HUES64 (cell line): ENCODE measurements at regions not wholly inside any gene's neighbourhood (a gene's known extent, or its start where the extent isn't known, plus 50 kb on each side); places are given as distances from the start of the nearest gene placed in this dataset.
"Not testable (repeated sequence)": the region's sequence is repeated elsewhere in the genome, so short reads cannot be mapped to it uniquely, and the experiment has no call there.

Experiments
- H3K27ac ChIP-seq: 2 replicates; pipeline ENCODE4 v1.7.0; 2013; ENCODE audit warnings: low read depth, low read length, inconsistent platforms
- H3K27me3 ChIP-seq: 2 replicates; pipeline ENCODE4 v1.6.1; 2013; ENCODE audit warnings: mild to moderate bottlenecking, low read length; ENCODE audit not compliant: insufficient read depth
- H3K36me3 ChIP-seq: 2 replicates; pipeline ENCODE4 v1.6.1; 2013; ENCODE audit warnings: mild to moderate bottlenecking, low read length; ENCODE audit not compliant: insufficient read depth
- H3K4me1 ChIP-seq: 2 replicates; pipeline ENCODE4 v1.6.1; 2013; ENCODE audit warnings: mild to moderate bottlenecking, low read length, moderate library complexity; ENCODE audit not compliant: insufficient read depth
- H3K4me3 ChIP-seq: 2 replicates; pipeline ENCODE4 v1.5.1; 2013; ENCODE audit warnings: mild to moderate bottlenecking, low read length, moderate library complexity
- H3K9ac ChIP-seq: 2 replicates; pipeline ENCODE4 v1.6.1; 2013; ENCODE audit warnings: mild to moderate bottlenecking, low read depth, low read length
- H3K9me3 ChIP-seq: 2 replicates; pipeline ENCODE4 v1.6.1; 2013; ENCODE audit warnings: low read depth, low read length; ENCODE audit not compliant: insufficient read depth
- WGBS: fragments of 150-250, 120-280 bp; methylation state at CpG from one replicate; pipeline ENCODE4 v1.1.7; 2013; ENCODE audit warnings: missing lambda C conversion rate; 5-methylcytosine and 5-hydroxymethylcytosine counted together

DNA sequence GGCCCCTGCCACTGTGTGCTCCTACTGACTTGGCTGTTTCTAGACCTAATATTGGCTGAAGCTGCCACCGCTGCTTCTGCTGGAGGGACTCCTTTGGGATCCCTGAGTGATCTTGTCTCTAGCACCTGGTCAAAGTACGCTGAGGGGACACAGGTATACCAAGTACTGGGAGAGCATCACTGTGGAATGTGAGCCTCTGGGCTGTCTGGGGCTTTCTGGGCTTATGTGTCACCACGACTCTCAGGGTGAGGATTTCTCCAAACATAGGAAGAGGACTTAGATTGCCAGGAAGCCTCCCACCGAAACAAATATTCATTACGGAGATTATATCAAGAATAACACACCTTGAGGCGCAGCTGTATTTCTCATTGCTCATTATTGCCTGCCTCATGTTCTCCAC lies 435.8 kb downstream of the HS3ST3B1 start:
- no peaks in the 10 kb centered on the region for H3K36me3 ChIP-seq
- no peaks in the 10 kb centered on the region for H3K27me3 ChIP-seq
- 79% methylated on average over 6 of the region's 6 CpGs for WGBS
- no peak overlapping the region for H3K4me3 ChIP-seq
- H3K27ac ChIP-seq, result no peak overlapping the region
- no peaks in the 10 kb centered on the region for H3K9me3 ChIP-seq
- H3K4me1 ChIP-seq, result peaks cover 10% of the 10 kb centered on the region; the same call in 1 of the 2 replicates
- H3K9ac ChIP-seq, result no peak overlapping the region

DNA sequence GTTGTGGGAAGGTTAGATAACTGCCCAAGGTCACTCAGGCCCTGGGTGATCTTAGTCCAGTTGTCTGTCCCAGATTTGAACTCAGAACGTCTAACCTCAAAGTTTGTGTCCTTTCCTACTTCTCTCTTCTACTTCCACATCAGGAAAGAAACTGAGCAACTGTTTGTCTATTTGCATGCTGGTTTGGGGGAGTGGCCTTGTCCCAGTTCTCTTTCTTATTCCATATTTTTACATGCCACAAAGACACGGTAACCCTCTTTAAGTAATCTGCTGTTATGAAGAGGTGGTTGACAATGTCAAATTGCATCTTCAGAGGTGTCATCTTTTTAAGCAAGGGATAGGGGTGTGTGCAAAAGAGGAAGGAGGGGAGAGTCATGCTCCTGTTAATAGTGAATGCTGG lies 432.5 kb downstream of the HS3ST3B1 start:
- Histone ChIP-seq H3K4me1 (peaks cover under 1% of the 10 kb centered on the region; the same call in 1 of the 2 replicates), H3K27ac (no peak overlapping the region), H3K36me3 (no peaks in the 10 kb centered on the region), H3K9me3 (no peaks in the 10 kb centered on the region), H3K9ac (no peak overlapping the region), H3K27me3 (no peaks in the 10 kb centered on the region), H3K4me3 (no peak overlapping the region)
- WGBS, result 97% methylated on average over 2 of the region's 2 CpGs

GRCh38 chr17:14732211-14732610 lies 431.3 kb downstream of the HS3ST3B1 start:
- no peak overlapping the region for H3K27ac ChIP-seq
- H3K9me3 ChIP-seq, result no peaks in the 10 kb centered on the region
- H3K4me3 ChIP-seq, result no peak overlapping the region
- H3K9ac ChIP-seq, result no peak overlapping the region
- H3K4me1 ChIP-seq, result peaks cover 9% of the 10 kb centered on the region
- no peaks in the 10 kb centered on the region for H3K36me3 ChIP-seq
- WGBS, result 100% methylated on average over 1 of the region's 2 CpGs
- no peaks in the 10 kb centered on the region for H3K27me3 ChIP-seq

GRCh38 chr17:14731591-14731990 lies 430.7 kb downstream of the HS3ST3B1 start:
- 83% methylated on average over 4 of the region's 4 CpGs for WGBS
- no peaks in the 10 kb centered on the region for H3K36me3 ChIP-seq
- no peak overlapping the region for H3K4me3 ChIP-seq
- H3K9me3 ChIP-seq, result no peaks in the 10 kb centered on the region
- peaks cover 9% of the 10 kb centered on the region for H3K4me1 ChIP-seq
- H3K27me3 ChIP-seq, result no peaks in the 10 kb centered on the region
- no peak overlapping the region for H3K27ac ChIP-seq
- no peak overlapping the region for H3K9ac ChIP-seq

DNA sequence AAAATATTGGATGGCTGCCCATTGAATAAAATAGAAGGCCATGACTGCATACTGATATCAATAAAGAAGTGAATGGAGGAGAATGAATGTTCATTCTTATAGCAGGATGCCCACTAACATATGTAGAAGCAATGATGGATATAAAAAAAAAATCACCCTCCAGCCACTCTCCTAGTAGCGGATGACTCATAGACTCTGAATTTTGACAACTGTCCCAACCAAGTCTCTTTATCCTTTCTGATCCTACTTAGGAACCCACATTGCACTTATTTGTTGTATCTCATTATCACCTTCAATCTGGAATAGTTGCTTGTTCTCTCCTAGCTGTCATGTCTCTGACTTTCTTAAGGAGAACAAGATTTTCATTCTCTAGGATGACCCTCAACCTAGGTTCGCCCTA lies 429.9 kb downstream of the HS3ST3B1 start:
- peaks cover 9% of the 10 kb centered on the region for H3K4me1 ChIP-seq
- no peaks in the 10 kb centered on the region for H3K9me3 ChIP-seq
- no peaks in the 10 kb centered on the region for H3K36me3 ChIP-seq
- no peak overlapping the region for H3K4me3 ChIP-seq
- H3K9ac ChIP-seq, result no peak overlapping the region
- H3K27ac ChIP-seq, result no peak overlapping the region
- 96% methylated on average over 2 of the region's 2 CpGs for WGBS
- no peaks in the 10 kb centered on the region for H3K27me3 ChIP-seq

GRCh38 chr17:14725729-14726128 lies 424.8 kb downstream of the HS3ST3B1 start:
- Histone ChIP-seq H3K27ac (no peak overlapping the region), H3K9ac (no peak overlapping the region), H3K4me1 (peaks cover 9% of the 10 kb centered on the region; the same call in 1 of the 2 replicates), H3K27me3 (no peaks in the 10 kb centered on the region), H3K36me3 (no peaks in the 10 kb centered on the region), H3K9me3 (no peaks in the 10 kb centered on the region), H3K4me3 (no peak overlapping the region)
- WGBS, result 91% methylated on average over 3 of the region's 4 CpGs

- no peaks in the 10 kb centered on the region for H3K9me3 ChIP-seq
- H3K4me3 ChIP-seq, result no peak overlapping the region
- no peak overlapping the region for H3K9ac ChIP-seq
- peaks cover 9% of the 10 kb centered on the region; the same call in 1 of the 2 replicates for H3K4me1 ChIP-seq
- 91% methylated on average over 2 of the region's 2 CpGs for WGBS
- no peaks in the 10 kb centered on the region for H3K27me3 ChIP-seq
- H3K27ac ChIP-seq, result no peak overlapping the region
- no peaks in the 10 kb centered on the region for H3K36me3 ChIP-seq
Measured at GRCh38 chr17:14724770-14725169, 423.9 kb downstream of the HS3ST3B1 start.

GRCh38 chr17:14723349-14723748 lies 422.5 kb downstream of the HS3ST3B1 start:
- not testable (repeated sequence) for H3K9me3 ChIP-seq, H3K27me3 ChIP-seq, H3K36me3 ChIP-seq, H3K9ac ChIP-seq, H3K4me1 ChIP-seq, H3K27ac ChIP-seq, H3K4me3 ChIP-seq
- WGBS, result 96% methylated on average over 1 of the region's 1 CpG

- Histone ChIP-seq H3K9ac (no peak overlapping the region), H3K4me1 (no peaks in the 10 kb centered on the region), H3K9me3 (no peaks in the 10 kb centered on the region), H3K36me3 (no peaks in the 10 kb centered on the region), H3K27ac (no peak overlapping the region), H3K4me3 (no peak overlapping the region), H3K27me3 (no peaks in the 10 kb centered on the region)
- WGBS, result 95% methylated on average over 3 of the region's 3 CpGs
Measured at GRCh38 chr17:14719942-14720341, 419.1 kb downstream of the HS3ST3B1 start.

DNA sequence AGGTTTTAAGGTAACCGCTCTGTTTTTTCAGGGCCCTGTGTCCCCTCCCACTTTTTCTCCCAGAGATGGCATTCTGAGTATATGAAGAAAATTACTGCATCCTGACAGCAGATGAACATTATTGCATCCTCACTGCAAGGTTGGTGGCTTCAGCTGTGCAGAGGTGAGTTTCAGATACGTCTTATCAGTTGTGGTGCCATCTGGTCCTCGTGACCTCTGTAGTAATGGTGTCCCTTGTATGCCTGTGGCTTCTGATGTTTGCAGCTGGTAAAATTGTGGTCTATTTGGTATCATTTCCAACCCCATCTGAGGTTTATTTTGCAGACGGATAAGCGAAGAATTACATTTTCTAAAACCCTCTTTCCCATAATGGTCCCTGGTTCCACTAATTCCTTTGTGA lies 417.0 kb downstream of the HS3ST3B1 start:
- Histone ChIP-seq H3K36me3 (no peaks in the 10 kb centered on the region), H3K27me3 (no peaks in the 10 kb centered on the region), H3K4me1 (no peaks in the 10 kb centered on the region), H3K9ac (no peak overlapping the region), H3K27ac (no peak overlapping the region), H3K4me3 (no peak overlapping the region), H3K9me3 (no peaks in the 10 kb centered on the region)
- 84% methylated on average over 3 of the region's 5 CpGs for WGBS

DNA sequence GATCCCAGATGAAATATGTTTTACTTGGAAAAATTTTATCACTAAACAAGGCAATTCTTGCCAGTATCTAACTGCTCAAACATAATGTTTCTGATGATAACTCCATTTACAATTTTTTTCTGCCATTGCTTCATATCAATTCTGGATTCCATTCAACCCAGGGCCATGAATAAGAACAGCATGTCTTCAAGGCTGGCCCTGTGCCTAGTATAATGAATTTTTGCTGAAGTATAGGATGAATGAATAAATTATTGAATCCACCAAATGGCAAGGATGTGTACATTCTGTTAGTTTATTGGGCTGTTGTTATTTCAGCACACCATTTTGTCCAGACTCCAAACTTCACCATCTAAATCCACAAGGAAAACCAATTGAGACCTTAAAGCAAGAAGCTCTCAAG lies 414.7 kb downstream of the HS3ST3B1 start:
- H3K27ac ChIP-seq, result no peak overlapping the region
- H3K27me3 ChIP-seq, result no peaks in the 10 kb centered on the region
- H3K9ac ChIP-seq, result no peak overlapping the region
- no peaks in the 10 kb centered on the region for H3K9me3 ChIP-seq
- H3K4me1 ChIP-seq, result no peaks in the 10 kb centered on the region
- no peak overlapping the region for H3K4me3 ChIP-seq
- H3K36me3 ChIP-seq, result no peaks in the 10 kb centered on the region

- no peaks in the 10 kb centered on the region for H3K9me3 ChIP-seq
- H3K36me3 ChIP-seq, result no peaks in the 10 kb centered on the region
- H3K4me3 ChIP-seq, result no peak overlapping the region
- H3K4me1 ChIP-seq, result no peaks in the 10 kb centered on the region
- H3K9ac ChIP-seq, result no peak overlapping the region
- no peaks in the 10 kb centered on the region for H3K27me3 ChIP-seq
- no CpG with 5 or more reads among the region's 1 CpG for WGBS
- no peak overlapping the region for H3K27ac ChIP-seq
Measured at GRCh38 chr17:14712611-14713021, 411.7 kb downstream of the HS3ST3B1 start.
